Colonic mucosa (tissue), 4 donors: ENCODE measurements at regions not wholly inside any gene's neighbourhood (a gene's known extent, or its start where the extent isn't known, plus 50 kb on each side); places are given as distances from the start of the nearest gene placed in this dataset.

Experiments used
- DNase-seq: peaks from one replicate; pipeline ENCODE4 v3.0.0-alpha.2; 2020
- H3K27ac ChIP-seq: fragments of 200-600 bp; one replicate; pipeline ENCODE4 v1.8.0; 2021
- H3K27me3 ChIP-seq: fragments of 200-600 bp; one replicate; pipeline ENCODE4 v1.8.0; 2021
- H3K36me3 ChIP-seq: fragments of 200-600 bp; one replicate; pipeline ENCODE4 v1.8.0; 2021
- H3K4me1 ChIP-seq: fragments of 200-600 bp; one replicate; pipeline ENCODE4 v1.8.0; 2021; ENCODE audit warnings: mild to moderate bottlenecking
- H3K4me3 ChIP-seq: fragments of 200-600 bp; one replicate; pipeline ENCODE4 v1.8.0; 2021
- H3K9ac ChIP-seq, 2 donors: one replicate each; pipeline ENCODE4 v1.7.0; 2013; ENCODE audit warnings: control low read depth in 2 of 2, low read depth in 2 of 2, low read length in 2 of 2
- H3K9me3 ChIP-seq: fragments of 200-600 bp; one replicate; pipeline ENCODE4 v1.8.0; 2021
- CTCF ChIP-seq: fragments of 200-600 bp; IDR thresholded peaks from one replicate; pipeline ENCODE4 v1.8.0; 2022; ENCODE audit warnings: antibody characterized with exemption, mild to moderate bottlenecking
- intact Hi-C: fragments of 100-400 bp; cut with DNase I; formaldehyde crosslinking; loops from one replicate; pipeline ENCODE4 v1.14.1; 2022
- donor health status: healthy.
- donor health status: DM: no; HTN: no; CAD: no.
- donor health status: DM: no; HTN: no; CAD: no.

GRCh38 chr10:83612746-83613145 is 526.6 kb upstream of the GHITM start:
- TF ChIP-seq CTCF = no peak

GRCh38 chr10:83617172-83617571 is 522.1 kb upstream of the GHITM start:
- no peak overlapping the region for H3K27ac ChIP-seq
- no peak overlapping the region for H3K9ac ChIP-seq
- no peaks in the 10 kb centered on the region for H3K4me1 ChIP-seq
- no peaks in the 10 kb centered on the region for H3K36me3 ChIP-seq
- no peak overlapping the region for H3K4me3 ChIP-seq
- no peak for TF ChIP-seq CTCF
- no peak for DNase-seq
- no peaks in the 10 kb centered on the region for H3K9me3 ChIP-seq
- H3K27me3 ChIP-seq = no peaks in the 10 kb centered on the region
- intact Hi-C loops = no loop called here

More at GRCh38 chr10:83612746-83613145, 526.6 kb upstream of the GHITM start:
- Histone ChIP-seq H3K9me3 (no peaks in the 10 kb centered on the region), H3K36me3 (no peaks in the 10 kb centered on the region), H3K4me3 (no peak overlapping the region), H3K27me3 (no peaks in the 10 kb centered on the region), H3K9ac (no peak overlapping the region), H3K27ac (no peak overlapping the region), H3K4me1 (no peaks in the 10 kb centered on the region)
- DNase-seq = no peak
- intact Hi-C loops = no loop called here

- Histone ChIP-seq H3K4me1 (no peaks in the 10 kb centered on the region), H3K9ac (no peak overlapping the region), H3K27ac (no peak overlapping the region), H3K4me3 (no peak overlapping the region), H3K27me3 (no peaks in the 10 kb centered on the region), H3K36me3 (no peaks in the 10 kb centered on the region), H3K9me3 (no peaks in the 10 kb centered on the region)
- intact Hi-C loops = no loop called here
- no peak for DNase-seq
- TF ChIP-seq CTCF = no peak
Observed at GRCh38 chr10:83617692-83618545, 521.4 kb upstream of the GHITM start.

- DNase-seq = no peak
Observed at GRCh38 chr10:83625831-83626360, 513.4 kb upstream of the GHITM start.

GRCh38 chr10:83632701-83633100 is 506.6 kb upstream of the GHITM start:
- no peak for DNase-seq
- Histone ChIP-seq H3K4me1 (no peaks in the 10 kb centered on the region), H3K9ac (no peak overlapping the region), H3K36me3 (no peaks in the 10 kb centered on the region), H3K27ac (no peak overlapping the region), H3K4me3 (no peak overlapping the region), H3K9me3 (no peaks in the 10 kb centered on the region), H3K27me3 (no peaks in the 10 kb centered on the region)
- no peak for TF ChIP-seq CTCF
- intact Hi-C loops = no loop called here

More at GRCh38 chr10:83625831-83626360, 513.4 kb upstream of the GHITM start:
- Histone ChIP-seq H3K36me3 (no peaks in the 10 kb centered on the region), H3K4me1 (no peaks in the 10 kb centered on the region), H3K9me3 (no peaks in the 10 kb centered on the region), H3K27ac (no peak overlapping the region), H3K27me3 (no peaks in the 10 kb centered on the region), H3K9ac (no peak overlapping the region), H3K4me3 (no peak overlapping the region)
- intact Hi-C loops = no loop called here
- no peak for TF ChIP-seq CTCF
